ENCODE measurements at regions not wholly inside any gene's neighbourhood (a gene's known extent, or its start where the extent isn't known, plus 50 kb on each side); places are given as distances from the start of the nearest gene placed in this dataset.

GRCh38 chr4:3821580-3822229 is 55.5 kb downstream of the ADRA2C start:
- H3K36me3 ChIP-seq (ENCODE audit: low read depth, missing control alignments): no peaks in the 10 kb centered on the region
- intact Hi-C loops (cut with DNase I; ENCODE audit: low total_unique reads): no loop called here
- H3K4me3 ChIP-seq: no peak overlapping the region
- H3K4me1 ChIP-seq: no peaks in the 10 kb centered on the region
- H3K27me3 ChIP-seq: no peaks in the 10 kb centered on the region
- no peak for DNase-seq
- no peaks in the 10 kb centered on the region for H3K9me3 ChIP-seq
- H3K27ac ChIP-seq: no peak overlapping the region
- 62 to 74% methylated on average over 12 to 14 of the region's 15 CpGs for WGBS, 2 donors
- no peak for TF ChIP-seq CTCF (IDR thresholded peaks at IDR 0.05)
- no peak for TF ChIP-seq POLR2A (IDR thresholded peaks at IDR 0.05)

GRCh38 chr4:3822230-3822947 is 56.2 kb downstream of the ADRA2C start:
- H3K4me1 ChIP-seq: peaks cover 4% of the 10 kb centered on the region
- 47 to 70% methylated on average over 17 to 22 of the region's 22 CpGs for WGBS, 2 donors
- no peaks in the 10 kb centered on the region for H3K36me3 ChIP-seq (ENCODE audit: low read depth, missing control alignments)
- intact Hi-C loops (cut with DNase I; ENCODE audit: low total_unique reads): no loop called here
- H3K27me3 ChIP-seq: no peaks in the 10 kb centered on the region
- H3K27ac ChIP-seq: no peak overlapping the region
- no peaks in the 10 kb centered on the region for H3K9me3 ChIP-seq
- DNase-seq: no peak
- no peak for TF ChIP-seq CTCF (IDR thresholded peaks at IDR 0.05)
- TF ChIP-seq POLR2A (IDR thresholded peaks at IDR 0.05): no peak
- H3K4me3 ChIP-seq: no peak overlapping the region

- 84 to 93% methylated on average over 31 to 33 of the region's 34 CpGs for WGBS, 2 donors
- Histone ChIP-seq H3K27ac (no peak overlapping the region), H3K4me3 (no peak overlapping the region), H3K9me3 (no peaks in the 10 kb centered on the region), H3K4me1 (peaks cover 13% of the 10 kb centered on the region), H3K27me3 (no peaks in the 10 kb centered on the region), H3K36me3 (ENCODE audit: low read depth, missing control alignments) (no peaks in the 10 kb centered on the region)
- DNase-seq: no peak
- intact Hi-C loops (cut with DNase I; ENCODE audit: low total_unique reads): no loop called here
- TF ChIP-seq CTCF (IDR thresholded peaks at IDR 0.05) (no peak), POLR2A (IDR thresholded peaks at IDR 0.05) (no peak)
Observed at GRCh38 chr4:3823496-3824341, 57.5 kb downstream of the ADRA2C start.

- Histone ChIP-seq H3K4me1 (peaks cover 13% of the 10 kb centered on the region), H3K9me3 (no peaks in the 10 kb centered on the region), H3K4me3 (no peak overlapping the region), H3K36me3 (ENCODE audit: low read depth, missing control alignments) (no peaks in the 10 kb centered on the region), H3K27me3 (no peaks in the 10 kb centered on the region), H3K27ac (no peak overlapping the region)
- no peak for TF ChIP-seq CTCF (IDR thresholded peaks at IDR 0.05)
- TF ChIP-seq POLR2A (IDR thresholded peaks at IDR 0.05): no peak
- WGBS, 2 donors: 91 to 93% methylated on average over 19 of the region's 19 CpGs
- intact Hi-C loops (cut with DNase I; ENCODE audit: low total_unique reads): no loop called here
- no peak for DNase-seq
Observed at GRCh38 chr4:3824521-3825270, 58.5 kb downstream of the ADRA2C start.
